Adrenal gland (tissue), 5 donors: ENCODE measurements at regions not wholly inside any gene's neighbourhood (a gene's known extent, or its start where the extent isn't known, plus 50 kb on each side); places are given as distances from the start of the nearest gene placed in this dataset.

Experiments used
- POLR2A ChIP-seq, 2 donors: fragments of 450-650 bp; IDR thresholded peaks; one replicate each; pipeline ENCODE4 v1.6.1; 2017; ENCODE audit warnings: antibody characterized with exemption in 2 of 2, mild to moderate bottlenecking in 2 of 2, moderate library complexity in 1 of 2
- TF ChIP-seq, protein P1 (sequence below), 6 experiments: fragments of 450-650 bp in 4 of 6; fragments of 200-600 bp in 2 of 6; sonication (generic) in 1 of 6; IDR thresholded peaks; 1 replicate in 5 of 6; 2 replicates in 1 of 6; pipeline versions ENCODE4 v1.5.1 to v1.8.0; 2016 to 2021; ENCODE audit warnings: antibody characterized with exemption in 6 of 6, mild to moderate bottlenecking in 2 of 6, moderate library complexity in 1 of 6
- donor health status: DM: no; HTN: no; CAD: no.

GRCh38 chr3:34394978-34395748 is 596.7 kb downstream of the PDCD6IP start:
- TF ChIP-seq, protein P1, sequence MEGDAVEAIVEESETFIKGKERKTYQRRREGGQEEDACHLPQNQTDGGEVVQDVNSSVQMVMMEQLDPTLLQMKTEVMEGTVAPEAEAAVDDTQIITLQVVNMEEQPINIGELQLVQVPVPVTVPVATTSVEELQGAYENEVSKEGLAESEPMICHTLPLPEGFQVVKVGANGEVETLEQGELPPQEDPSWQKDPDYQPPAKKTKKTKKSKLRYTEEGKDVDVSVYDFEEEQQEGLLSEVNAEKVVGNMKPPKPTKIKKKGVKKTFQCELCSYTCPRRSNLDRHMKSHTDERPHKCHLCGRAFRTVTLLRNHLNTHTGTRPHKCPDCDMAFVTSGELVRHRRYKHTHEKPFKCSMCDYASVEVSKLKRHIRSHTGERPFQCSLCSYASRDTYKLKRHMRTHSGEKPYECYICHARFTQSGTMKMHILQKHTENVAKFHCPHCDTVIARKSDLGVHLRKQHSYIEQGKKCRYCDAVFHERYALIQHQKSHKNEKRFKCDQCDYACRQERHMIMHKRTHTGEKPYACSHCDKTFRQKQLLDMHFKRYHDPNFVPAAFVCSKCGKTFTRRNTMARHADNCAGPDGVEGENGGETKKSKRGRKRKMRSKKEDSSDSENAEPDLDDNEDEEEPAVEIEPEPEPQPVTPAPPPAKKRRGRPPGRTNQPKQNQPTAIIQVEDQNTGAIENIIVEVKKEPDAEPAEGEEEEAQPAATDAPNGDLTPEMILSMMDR (IDR thresholded peaks at IDR 0.05), result no peak
- TF ChIP-seq POLR2A (IDR thresholded peaks at IDR 0.05), result no peak
